A549 (cell line): ENCODE measurements at regions not wholly inside any gene's neighbourhood (a gene's known extent, or its start where the extent isn't known, plus 50 kb on each side); places are given as distances from the start of the nearest gene placed in this dataset.
A peak's percentile ranks its signal among the peaks of the same experiment; 100 is the strongest.

ENCODE experiments used
- ATAC-seq, 2 experiments: fragments of 200-7000 bp in 1 of 2; fragments of >200 bp in 1 of 2; cut with Nextera tagmentation in 1 of 2; cut with Tn5 transposase in 1 of 2; 3 replicates each; pipeline versions ENCODE4 v1.8.0 to v1.9.1; 2018 to 2020; ENCODE audit warnings: mild to moderate bottlenecking in 1 of 2, moderate library complexity in 1 of 2
- CTCF ChIA-PET: fragments of 300-600 bp; sonication (Branson Sonifier 250); formaldehyde crosslinking; extraction: SDS; loops from one replicate; lab custom pipeline; 2021; ENCODE audit warnings: antibody characterized with exemption, inconsistent platforms; lab: Yijun Ruan, JAX
- POLR2A ChIA-PET: fragments of 350-600 bp; formaldehyde crosslinking; extraction: SDS; loops from one replicate; lab custom pipeline; 2021; ENCODE audit warnings: antibody characterized with exemption, inconsistent platforms; lab: Yijun Ruan, JAX
- DNase-seq, 2 experiments: peaks; one replicate each; pipeline versions ENCODE4 v3.0.0 to v3.0.0-alpha.2; 2011 to 2016; ENCODE audit warnings: low read depth in 1 of 2, low spot score in 1 of 2
- FAIRE-seq: peaks from 2 replicates; lab custom pipeline; 2011; peaks lifted over from hg19 to GRCh38; lab: Jason Lieb, UNC
- H3K27ac ChIP-seq, 2 experiments: fragments of >200 bp; sonication (Bioruptor Twin); formaldehyde crosslinking; 3 replicates each; pipeline ENCODE4 v1.5.1; 2016 to 2017
- H3K4me1 ChIP-seq: fragments of >200 bp; sonication (Bioruptor Twin); formaldehyde crosslinking; 3 replicates; pipeline ENCODE4 v1.6.1; 2016
- H3K4me2 ChIP-seq: fragments of >200 bp; sonication (Bioruptor Twin); formaldehyde crosslinking; 3 replicates; pipeline ENCODE4 v1.6.1; 2016
- H3K4me3 ChIP-seq: fragments of >200 bp; sonication (Bioruptor Twin); formaldehyde crosslinking; 3 replicates; pipeline ENCODE4 v1.5.1; 2016
- H3K9me3 ChIP-seq: fragments of >200 bp; sonication (Bioruptor Twin); formaldehyde crosslinking; 3 replicates; pipeline ENCODE4 v1.6.1; 2016
- CEBPB ChIP-seq, 2 experiments: fragments of >200 bp in 1 of 2; sonication (Bioruptor Twin) in 1 of 2; formaldehyde crosslinking in 1 of 2; IDR thresholded peaks; 2 replicates each; pipeline ENCODE4 v1.6.1; 2012 to 2016
- CHD4 ChIP-seq: fragments of 200-600 bp; sonication (generic); IDR thresholded peaks from 2 replicates; pipeline ENCODE4 v1.6.1; 2016; ENCODE audit warnings: antibody characterized with exemption, mild to moderate bottlenecking, borderline replicate concordance
- EHF ChIP-seq: fragments of 250-450 bp; sonication (Bioruptor Pico); IDR thresholded peaks from 2 replicates; pipeline ENCODE4 v1.5.0; 2020; ENCODE audit warnings: mild to moderate bottlenecking
- EP300 ChIP-seq, 2 experiments: fragments of >200 bp; sonication (Bioruptor Twin); formaldehyde crosslinking; IDR thresholded peaks; 2 replicates in 1 of 2; 3 replicates in 1 of 2; pipeline ENCODE4 v1.6.1; 2016 to 2017
- FOSL2 ChIP-seq, 2 experiments: fragments of 450-650 bp in 1 of 2; fragments of >200 bp in 1 of 2; sonication (Bioruptor Twin) in 1 of 2; formaldehyde crosslinking; IDR thresholded peaks; 2 replicates each; pipeline versions ENCODE4 v1.5.0 to v1.6.1; 2016 to 2020; ENCODE audit warnings: mild to moderate bottlenecking in 1 of 2, moderate library complexity in 1 of 2
- FOXS1 ChIP-seq: fragments of 250-450 bp; sonication (Bioruptor Pico); IDR thresholded peaks from 2 replicates; pipeline ENCODE4 v1.5.0; 2020; ENCODE audit warnings: mild to moderate bottlenecking, moderate library complexity
- HEYL ChIP-seq: fragments of 250-450 bp; sonication (Bioruptor Pico); IDR thresholded peaks from 2 replicates; pipeline ENCODE4 v1.8.0; 2021; ENCODE audit warnings: mild to moderate bottlenecking, moderate library complexity
- JUN ChIP-seq, 2 experiments: fragments of >200 bp; sonication (Bioruptor Twin); formaldehyde crosslinking; IDR thresholded peaks; 2 replicates in 1 of 2; 3 replicates in 1 of 2; pipeline ENCODE4 v1.6.1; 2016 to 2017
- JUNB ChIP-seq: fragments of >200 bp; sonication (Bioruptor Twin); formaldehyde crosslinking; IDR thresholded peaks from 2 replicates; pipeline ENCODE4 v1.6.1; 2016
- KDM1A ChIP-seq: fragments of 200-600 bp; sonication (generic); IDR thresholded peaks from 2 replicates; pipeline ENCODE4 v1.6.1; 2016; ENCODE audit warnings: low read depth, mild to moderate bottlenecking
- KDM5A ChIP-seq: fragments of 200-600 bp; sonication (generic); IDR thresholded peaks from 2 replicates; pipeline ENCODE4 v1.6.1; 2016; ENCODE audit warnings: antibody characterized with exemption, mild to moderate bottlenecking
- MAFK ChIP-seq: fragments of 450-650 bp; IDR thresholded peaks from 2 replicates; pipeline ENCODE4 v1.6.1; 2014; ENCODE audit not compliant: partially characterized antibody
- MAZ ChIP-seq: fragments of 150-350 bp; IDR thresholded peaks from 2 replicates; pipeline ENCODE4 v1.6.1; 2014; ENCODE audit warnings: antibody characterized with exemption, low read depth, low read length, borderline replicate concordance
- NFE2L2 ChIP-seq: fragments of 150-350 bp; conservative IDR thresholded peaks from 2 replicates; pipeline ENCODE4 v1.6.1; 2014; ENCODE audit warnings: low read length
- NR3C1 ChIP-seq: fragments of >200 bp; sonication (Bioruptor Twin); formaldehyde crosslinking; IDR thresholded peaks from 3 replicates; pipeline ENCODE4 v1.6.1; 2017
- POLR2A ChIP-seq: IDR thresholded peaks from 2 replicates; pipeline ENCODE4 v1.6.1; 2012; ENCODE audit warnings: mild to moderate bottlenecking, low read length
- RARB ChIP-seq: fragments of 250-450 bp; sonication (Bioruptor Pico); IDR thresholded peaks from 2 replicates; pipeline ENCODE4 v1.8.0; 2021; ENCODE audit warnings: mild to moderate bottlenecking, moderate library complexity
- RCOR1 ChIP-seq: fragments of 150-350 bp; IDR thresholded peaks from 2 replicates; pipeline ENCODE4 v1.6.1; 2014; ENCODE audit warnings: antibody characterized with exemption, low read length, low read depth
- SMC3 ChIP-seq: fragments of >200 bp; sonication (Bioruptor Twin); formaldehyde crosslinking; IDR thresholded peaks from 3 replicates; pipeline ENCODE4 v1.6.1; 2018; ENCODE audit warnings: inconsistent platforms
- SREBF2 ChIP-seq: fragments of 450-650 bp; IDR thresholded peaks from 2 replicates; pipeline ENCODE4 v1.6.1; 2014; ENCODE audit warnings: mild to moderate bottlenecking, moderate library complexity
- TFCP2L1 ChIP-seq: fragments of 250-450 bp; sonication (Bioruptor Pico); IDR thresholded peaks from 2 replicates; pipeline ENCODE4 v1.5.0; 2021; ENCODE audit warnings: mild to moderate bottlenecking
- TP53 ChIP-seq: fragments of 250-450 bp; sonication (Bioruptor Pico); IDR thresholded peaks from 2 replicates; pipeline ENCODE4 v1.5.0; 2021; ENCODE audit warnings: mild to moderate bottlenecking, moderate library complexity
- ZFP36 ChIP-seq: fragments of 450-650 bp; IDR thresholded peaks from 2 replicates; pipeline ENCODE4 v1.6.1; 2014; ENCODE audit warnings: borderline replicate concordance; ENCODE audit not compliant: partially characterized antibody
- WGBS: methylation state at CpG from one replicate; pipeline ENCODE4 v1.1.6; 2017; ENCODE audit errors: missing lambda C conversion rate; 5-methylcytosine and 5-hydroxymethylcytosine counted together
- TF ChIP-seq, protein P1 (sequence below): IDR thresholded peaks from 2 replicates; pipeline ENCODE4 v1.6.1; 2012
- TF ChIP-seq, protein P2 (sequence below): fragments of >200 bp; sonication (Bioruptor Twin); formaldehyde crosslinking; IDR thresholded peaks from 3 replicates; pipeline ENCODE4 v1.5.1; 2016
- TF ChIP-seq, protein P3 (sequence below): IDR thresholded peaks from 2 replicates; pipeline ENCODE4 v1.6.1; 2012; ENCODE audit warnings: low read depth, borderline replicate concordance

DNA sequence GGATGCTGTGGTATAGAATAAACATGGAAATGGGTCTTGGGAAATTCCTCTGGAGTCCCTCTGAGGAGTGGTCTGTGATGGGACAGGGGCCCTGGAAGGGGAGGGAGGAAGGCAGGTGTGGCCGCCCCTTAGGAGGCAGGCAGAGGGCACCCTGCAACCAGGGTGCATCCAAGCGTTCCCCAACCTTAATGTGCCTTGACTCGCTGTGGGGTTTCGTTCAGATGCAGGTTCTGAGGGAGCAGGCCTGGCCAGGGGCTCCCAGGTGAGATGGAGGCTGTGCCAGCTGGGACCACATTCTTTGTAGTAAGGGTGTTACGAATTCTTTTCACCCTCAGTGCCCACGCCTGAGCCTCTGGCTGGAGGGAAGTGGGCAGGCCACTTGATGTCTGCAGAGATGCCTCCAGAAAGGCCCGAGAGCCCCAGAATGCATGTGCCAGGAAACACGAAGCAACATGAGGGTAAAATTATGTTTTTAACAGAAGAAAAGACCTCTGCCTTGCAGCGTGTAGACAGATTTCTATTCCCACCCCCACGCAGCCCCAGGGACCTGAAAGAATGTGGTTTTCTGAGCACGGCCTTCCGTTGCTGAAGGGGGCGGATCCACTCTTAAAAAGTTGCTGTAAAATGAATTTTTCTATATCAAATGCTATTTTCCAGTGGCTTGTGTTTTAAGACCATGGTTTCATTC is 150.4 kb upstream of the IER5L start:
- peaks cover 42% of the 10 kb centered on the region for H3K4me1 ChIP-seq
- CTCF ChIA-PET = interaction anchor here (0.6 kb wide), 1 partner anchor 161 kb away, joined by 3 read pairs; no protein-coding TSS in a partner anchor
- peak overlapping the region; percentile 46 to 85; a peak in 5 of 6 replicates for H3K27ac ChIP-seq
- WGBS = 91% methylated on average over 13 of the region's 13 CpGs
- peak overlapping the region; percentile 33; the same call in 2 of the 3 replicates for H3K4me2 ChIP-seq
- POLR2A ChIA-PET = no interaction called here
- no peak for FAIRE-seq
- TF ChIP-seq JUN (IDR thresholded peaks at IDR 0.05) (no peak), RARB (CRISPR knock-in tag) (no peak), POLR2A (no peak), MAFK (no peak), SREBF2 (no peak), EHF (CRISPR knock-in tag) (no peak)
- TF ChIP-seq, protein P1, sequence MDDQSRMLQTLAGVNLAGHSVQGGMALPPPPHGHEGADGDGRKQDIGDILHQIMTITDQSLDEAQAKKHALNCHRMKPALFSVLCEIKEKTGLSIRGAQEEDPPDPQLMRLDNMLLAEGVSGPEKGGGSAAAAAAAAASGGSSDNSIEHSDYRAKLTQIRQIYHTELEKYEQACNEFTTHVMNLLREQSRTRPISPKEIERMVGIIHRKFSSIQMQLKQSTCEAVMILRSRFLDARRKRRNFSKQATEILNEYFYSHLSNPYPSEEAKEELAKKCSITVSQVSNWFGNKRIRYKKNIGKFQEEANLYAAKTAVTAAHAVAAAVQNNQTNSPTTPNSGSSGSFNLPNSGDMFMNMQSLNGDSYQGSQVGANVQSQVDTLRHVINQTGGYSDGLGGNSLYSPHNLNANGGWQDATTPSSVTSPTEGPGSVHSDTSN = no peak
- TF ChIP-seq, protein P2, sequence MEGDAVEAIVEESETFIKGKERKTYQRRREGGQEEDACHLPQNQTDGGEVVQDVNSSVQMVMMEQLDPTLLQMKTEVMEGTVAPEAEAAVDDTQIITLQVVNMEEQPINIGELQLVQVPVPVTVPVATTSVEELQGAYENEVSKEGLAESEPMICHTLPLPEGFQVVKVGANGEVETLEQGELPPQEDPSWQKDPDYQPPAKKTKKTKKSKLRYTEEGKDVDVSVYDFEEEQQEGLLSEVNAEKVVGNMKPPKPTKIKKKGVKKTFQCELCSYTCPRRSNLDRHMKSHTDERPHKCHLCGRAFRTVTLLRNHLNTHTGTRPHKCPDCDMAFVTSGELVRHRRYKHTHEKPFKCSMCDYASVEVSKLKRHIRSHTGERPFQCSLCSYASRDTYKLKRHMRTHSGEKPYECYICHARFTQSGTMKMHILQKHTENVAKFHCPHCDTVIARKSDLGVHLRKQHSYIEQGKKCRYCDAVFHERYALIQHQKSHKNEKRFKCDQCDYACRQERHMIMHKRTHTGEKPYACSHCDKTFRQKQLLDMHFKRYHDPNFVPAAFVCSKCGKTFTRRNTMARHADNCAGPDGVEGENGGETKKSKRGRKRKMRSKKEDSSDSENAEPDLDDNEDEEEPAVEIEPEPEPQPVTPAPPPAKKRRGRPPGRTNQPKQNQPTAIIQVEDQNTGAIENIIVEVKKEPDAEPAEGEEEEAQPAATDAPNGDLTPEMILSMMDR = no peak
- no peak overlapping the region for H3K4me3 ChIP-seq
- peaks cover 16% of the 10 kb centered on the region for H3K9me3 ChIP-seq
- DNase-seq = no peak
- no peak for ATAC-seq

DNA sequence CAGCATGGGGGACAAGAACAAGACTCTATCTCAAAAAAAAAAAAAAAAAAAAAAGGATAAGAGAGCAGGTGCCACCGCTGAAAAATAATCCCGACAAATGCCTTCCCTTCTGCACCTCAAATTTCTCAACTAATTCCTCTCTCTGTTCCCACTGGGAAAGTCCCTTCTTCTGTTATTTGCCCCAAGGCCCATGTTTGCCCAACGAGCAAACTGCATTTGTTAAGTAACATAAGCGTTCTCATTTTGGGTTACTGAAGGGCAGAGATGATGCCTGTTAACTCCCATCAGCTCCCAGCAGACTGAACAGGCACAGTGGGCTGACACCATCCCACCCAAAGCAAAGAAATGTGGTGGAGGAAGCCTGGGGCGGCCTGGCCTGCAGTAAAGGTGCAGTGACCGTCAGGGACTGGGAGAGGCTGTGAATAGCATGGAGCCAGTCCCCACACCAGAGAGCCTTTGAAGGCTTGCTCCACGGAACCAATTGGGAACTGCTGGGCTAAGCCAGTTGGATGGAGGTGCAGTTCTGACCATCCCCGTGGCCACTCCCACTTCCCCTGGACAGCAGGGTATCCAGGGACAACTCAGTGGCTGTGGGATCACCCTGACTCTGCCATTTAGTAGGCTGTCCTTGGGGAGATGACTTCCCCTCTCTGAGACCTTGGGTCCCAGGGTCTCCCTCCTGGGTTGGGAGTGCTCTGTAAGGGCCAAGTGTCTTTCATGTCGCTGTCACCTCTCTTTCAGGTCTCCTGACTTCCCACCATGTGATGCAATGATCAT is 149.7 kb upstream of the IER5L start:
- ChIA-PET CTCF (interaction anchor here (0.6 kb wide), 1 partner anchor 161 kb away, joined by 3 read pairs; no protein-coding TSS in a partner anchor), POLR2A (no interaction called here)
- peak overlapping the region; percentile 33 for H3K4me2 ChIP-seq

DNA sequence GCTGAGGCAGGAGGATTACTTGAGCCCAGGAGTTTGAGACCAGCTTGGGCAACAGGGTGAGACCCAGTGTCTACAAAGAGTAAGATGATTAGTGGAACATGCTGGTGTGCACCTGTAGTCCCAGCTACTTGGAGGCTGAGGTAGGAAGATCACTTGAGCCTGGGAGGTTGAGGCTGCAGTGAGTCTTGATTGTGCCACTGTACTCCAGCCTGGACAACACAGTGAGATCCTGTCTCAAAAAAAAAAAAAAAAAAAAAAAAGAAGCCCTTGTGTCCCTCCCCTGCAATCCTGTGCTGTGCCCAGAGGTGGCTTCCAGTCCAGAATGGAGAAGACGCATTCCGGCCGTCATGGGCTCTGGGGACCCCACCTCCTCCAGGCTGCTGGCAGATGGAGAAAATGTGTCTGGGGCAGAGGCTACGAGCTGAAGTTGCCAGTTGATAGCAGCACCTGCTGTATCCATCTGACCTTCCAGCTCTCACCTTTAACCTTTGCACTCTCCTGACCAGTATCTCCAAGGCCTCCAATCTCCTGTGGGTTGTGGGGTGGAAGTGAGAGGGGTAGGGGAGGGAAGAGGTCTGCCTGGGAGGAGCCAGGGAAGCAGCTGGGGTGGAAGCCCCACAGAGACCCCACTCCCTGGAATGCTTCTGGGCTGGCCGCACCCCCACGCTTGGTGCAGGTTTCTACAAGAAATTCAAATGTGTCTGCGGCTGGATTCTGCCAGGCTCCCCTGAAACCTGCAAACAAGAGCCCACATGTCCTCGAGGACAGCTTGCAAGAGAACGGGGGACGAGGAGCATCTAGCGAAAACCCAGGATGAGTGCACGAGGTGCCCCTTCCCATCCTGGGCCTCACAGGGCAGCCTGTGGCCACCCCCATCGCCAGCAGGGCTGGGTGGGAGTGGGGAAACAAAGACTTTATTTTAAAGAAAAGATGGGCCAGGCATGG is 148.3 kb upstream of the IER5L start:
- FAIRE-seq = no peak
- Histone ChIP-seq H3K27ac (peak overlapping the region in 1 of 2 experiments; percentile 79; a peak in 4 of 6 replicates), H3K4me1 (peaks cover 34% of the 10 kb centered on the region), H3K9me3 (peaks cover 14% of the 10 kb centered on the region), H3K4me2 (no peak overlapping the region), H3K4me3 (no peak overlapping the region)
- 90% methylated on average over 13 of the region's 13 CpGs for WGBS
- ChIA-PET CTCF (interaction anchor here (0.6 to 1.6 kb wide), 2 partner anchors 183 to 961 kb away, joined by 3 read pairs; no protein-coding TSS in a partner anchor), POLR2A (interaction anchor here (1.5 kb wide), 1 partner anchor 148 kb away, joined by 5 read pairs; the partner anchor contains the start of gene IER5L)
- ATAC-seq = peak in 1 of 2 experiments; percentile 15; a peak in 1 of 6 replicates
- no peak for DNase-seq
- TF ChIP-seq CEBPB (IDR thresholded peaks at IDR 0.05) = no peak
- TF ChIP-seq, protein P3, sequence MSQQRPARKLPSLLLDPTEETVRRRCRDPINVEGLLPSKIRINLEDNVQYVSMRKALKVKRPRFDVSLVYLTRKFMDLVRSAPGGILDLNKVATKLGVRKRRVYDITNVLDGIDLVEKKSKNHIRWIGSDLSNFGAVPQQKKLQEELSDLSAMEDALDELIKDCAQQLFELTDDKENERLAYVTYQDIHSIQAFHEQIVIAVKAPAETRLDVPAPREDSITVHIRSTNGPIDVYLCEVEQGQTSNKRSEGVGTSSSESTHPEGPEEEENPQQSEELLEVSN = no peak
- TF ChIP-seq NFE2L2 = no peak
- TF ChIP-seq JUNB = no peak
- no peak for TF ChIP-seq NR3C1
- TF ChIP-seq FOSL2 (IDR thresholded peaks at IDR 0.05) = no peak
- TF ChIP-seq FOSL2 (CRISPR knock-in tag; IDR thresholded peaks at IDR 0.05) = no peak
- TF ChIP-seq SREBF2 = no peak
- TF ChIP-seq HEYL (CRISPR knock-in tag) = no peak
- TF ChIP-seq SMC3 = no peak
- TF ChIP-seq ZFP36 = no peak
- no peak for TF ChIP-seq CHD4
- TF ChIP-seq, protein P1 = no peak
- TF ChIP-seq FOXS1 (CRISPR knock-in tag) = no peak
- no peak for TF ChIP-seq TP53 (CRISPR knock-in tag)
- TF ChIP-seq TFCP2L1 = no peak

More for the DNA sequence above, 149.7 kb upstream of the IER5L start:
- no peak overlapping the region for H3K4me3 ChIP-seq
- 54% methylated on average over 9 of the region's 9 CpGs for WGBS
- FAIRE-seq (no peak), DNase-seq (no peak), ATAC-seq (peak in 1 of 2 experiments; percentile 35; a peak in 3 of 6 replicates)
- H3K4me1 ChIP-seq = peaks cover 42% of the 10 kb centered on the region
- H3K27ac ChIP-seq = peak overlapping the region; percentile 46 to 85
- peaks cover 16% of the 10 kb centered on the region for H3K9me3 ChIP-seq
- TF ChIP-seq KDM1A (no peak), RCOR1 (no peak), FOXS1 (CRISPR knock-in tag) (no peak), NR3C1 (no peak), KDM5A (no peak), MAZ (no peak), CHD4 (no peak), EP300 (IDR thresholded peaks at IDR 0.05) (no peak)
